Upper lobe of left lung (tissue), 4 donors: ENCODE measurements at regions not wholly inside any gene's neighbourhood (a gene's known extent, or its start where the extent isn't known, plus 50 kb on each side); places are given as distances from the start of the nearest gene placed in this dataset.

Experiments used
- EP300 ChIP-seq, 4 donors: sonication (generic); formaldehyde crosslinking; IDR thresholded peaks; one replicate each; pipeline ENCODE4 v1.5.1; 2017; ENCODE audit warnings: antibody characterized with exemption in 4 of 4, control low read depth in 2 of 4
- POLR2AphosphoS5 ChIP-seq, 2 donors: sonication (generic); formaldehyde crosslinking; IDR thresholded peaks; one replicate each; pipeline ENCODE4 v1.5.1; 2017; ENCODE audit warnings: antibody characterized with exemption in 2 of 2
- TF ChIP-seq, protein P1 (sequence below), 6 experiments: fragments of 450-650 bp in 4 of 6; fragments of 200-600 bp in 2 of 6; sonication (generic) in 2 of 6; IDR thresholded peaks; one replicate each; pipeline ENCODE4 v1.5.1; 2016 to 2019; ENCODE audit warnings: antibody characterized with exemption in 6 of 6

DNA sequence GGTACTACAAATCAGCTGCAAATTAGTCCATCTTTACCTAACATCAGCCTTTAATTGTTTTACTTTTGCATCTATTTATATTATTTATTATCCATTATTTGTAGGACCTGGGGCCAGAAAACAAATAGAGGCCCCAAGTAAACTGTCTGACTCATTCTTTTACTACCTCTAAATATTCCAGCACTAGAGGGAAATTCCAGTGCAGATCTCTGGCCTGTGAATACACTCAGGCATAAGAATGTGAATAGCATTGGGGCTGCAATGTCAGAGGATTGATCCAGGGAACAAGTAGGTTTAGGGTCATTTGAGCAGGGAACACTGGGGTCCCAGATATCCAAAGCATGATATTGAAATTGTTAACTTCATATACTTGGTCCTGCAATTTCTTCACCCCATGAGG lies 176.6 kb upstream of the TYRP1 start:
- TF ChIP-seq, protein P1, sequence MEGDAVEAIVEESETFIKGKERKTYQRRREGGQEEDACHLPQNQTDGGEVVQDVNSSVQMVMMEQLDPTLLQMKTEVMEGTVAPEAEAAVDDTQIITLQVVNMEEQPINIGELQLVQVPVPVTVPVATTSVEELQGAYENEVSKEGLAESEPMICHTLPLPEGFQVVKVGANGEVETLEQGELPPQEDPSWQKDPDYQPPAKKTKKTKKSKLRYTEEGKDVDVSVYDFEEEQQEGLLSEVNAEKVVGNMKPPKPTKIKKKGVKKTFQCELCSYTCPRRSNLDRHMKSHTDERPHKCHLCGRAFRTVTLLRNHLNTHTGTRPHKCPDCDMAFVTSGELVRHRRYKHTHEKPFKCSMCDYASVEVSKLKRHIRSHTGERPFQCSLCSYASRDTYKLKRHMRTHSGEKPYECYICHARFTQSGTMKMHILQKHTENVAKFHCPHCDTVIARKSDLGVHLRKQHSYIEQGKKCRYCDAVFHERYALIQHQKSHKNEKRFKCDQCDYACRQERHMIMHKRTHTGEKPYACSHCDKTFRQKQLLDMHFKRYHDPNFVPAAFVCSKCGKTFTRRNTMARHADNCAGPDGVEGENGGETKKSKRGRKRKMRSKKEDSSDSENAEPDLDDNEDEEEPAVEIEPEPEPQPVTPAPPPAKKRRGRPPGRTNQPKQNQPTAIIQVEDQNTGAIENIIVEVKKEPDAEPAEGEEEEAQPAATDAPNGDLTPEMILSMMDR (IDR thresholded peaks at IDR 0.05) = no peak
- TF ChIP-seq EP300 (IDR thresholded peaks at IDR 0.05) (no peak), POLR2AphosphoS5 (IDR thresholded peaks at IDR 0.05) (no peak)
